ENCODE measurements at regions not wholly inside any gene's neighbourhood (a gene's known extent, or its start where the extent isn't known, plus 50 kb on each side); places are given as distances from the start of the nearest gene placed in this dataset.
"Not testable (repeated sequence)": the region's sequence is repeated elsewhere in the genome, so short reads cannot be mapped to it uniquely, and the experiment has no call there.

- no peak for DNase-seq
These were observed 57.6 kb downstream of the CCDC59 start for GRCh38 chr12:82300611-82301010.

DNA sequence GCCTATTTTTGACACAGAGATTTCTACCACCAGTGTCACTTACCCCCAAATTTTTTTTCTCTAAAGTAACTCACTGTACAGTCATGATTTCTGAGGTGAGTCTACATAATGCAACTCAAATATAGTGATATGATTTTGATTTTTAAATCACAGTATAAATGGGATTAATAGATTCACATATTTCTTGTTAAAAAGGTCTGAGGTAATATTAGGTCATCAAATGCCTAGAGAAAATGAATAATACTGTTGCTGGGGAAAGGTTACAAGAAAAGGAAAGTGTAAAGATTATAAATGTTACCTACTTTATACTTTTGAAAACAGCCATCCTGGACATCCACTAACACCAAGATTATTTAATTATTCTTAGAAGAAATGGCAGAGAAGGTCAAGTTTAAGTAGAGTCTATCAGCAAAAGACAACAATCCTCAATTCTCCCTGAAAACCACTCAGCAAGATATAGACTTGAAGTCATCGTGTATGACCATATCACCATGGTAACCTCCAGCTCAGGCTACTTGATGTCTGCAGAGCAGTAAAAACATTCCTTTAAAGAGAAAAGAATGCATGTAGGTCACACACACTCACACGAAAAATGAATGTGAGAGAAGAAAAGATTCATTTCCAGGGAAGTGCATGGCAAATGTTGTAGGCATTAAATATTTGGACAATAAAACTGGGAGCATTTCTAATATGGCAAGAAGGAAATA, 58.7 kb downstream of the CCDC59 start:
- DNase-seq = peak in 1 of 2 experiments; percentile 6

DNA sequence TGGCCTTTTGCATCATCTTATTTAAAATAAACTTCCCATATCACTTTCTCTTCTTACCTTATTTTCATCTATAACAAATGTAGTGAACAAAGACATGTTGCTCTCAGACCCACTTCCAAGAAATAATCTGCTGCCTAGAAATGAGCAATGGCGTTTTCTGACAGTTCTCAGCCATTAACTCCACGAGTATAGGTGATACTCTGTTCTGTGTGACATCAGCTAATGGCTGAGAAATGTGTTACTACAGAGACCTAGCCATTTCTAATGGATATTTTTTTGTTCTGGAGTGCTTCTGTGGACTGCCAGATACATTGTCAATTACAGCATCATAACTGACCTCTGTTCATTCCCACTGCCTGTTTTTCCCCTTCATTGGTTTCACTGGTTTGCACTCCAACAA, 67.8 kb downstream of the CCDC59 start:
- DNase-seq = no peak

- not testable (repeated sequence) for DNase-seq
These were observed 76.9 kb downstream of the CCDC59 start for GRCh38 chr12:82281335-82281734.

DNA sequence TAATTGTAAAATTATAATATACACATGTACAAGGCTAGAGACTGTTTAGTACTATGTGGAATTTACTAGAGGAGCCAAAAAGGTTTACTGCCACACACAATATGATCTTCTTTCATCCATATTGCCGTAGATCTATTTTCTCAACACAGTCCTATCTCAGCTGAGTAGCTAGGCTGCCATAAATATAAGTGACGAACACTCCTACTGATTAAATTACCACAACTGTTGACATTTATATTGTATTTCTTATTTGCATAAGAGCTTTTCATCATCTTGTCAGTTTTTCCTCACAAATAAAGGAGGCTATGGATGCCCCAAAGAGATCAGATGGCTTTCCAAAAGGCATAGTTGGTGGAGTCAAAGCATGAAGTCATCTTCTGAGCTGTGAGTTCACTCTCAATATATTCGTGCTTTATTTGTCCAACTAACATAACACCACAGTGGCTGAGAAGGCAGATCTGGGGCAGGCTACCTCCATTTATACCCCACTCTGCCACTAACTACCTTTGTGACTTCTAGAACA, 78.6 kb downstream of the CCDC59 start:
- DNase-seq = no peak

- no peak for DNase-seq
These were observed 80.6 kb downstream of the CCDC59 start for GRCh38 chr12:82277582-82277981.

- DNase-seq = no peak
These were observed 115.5 kb downstream of the CCDC59 start for GRCh38 chr12:82242729-82243128.

DNA sequence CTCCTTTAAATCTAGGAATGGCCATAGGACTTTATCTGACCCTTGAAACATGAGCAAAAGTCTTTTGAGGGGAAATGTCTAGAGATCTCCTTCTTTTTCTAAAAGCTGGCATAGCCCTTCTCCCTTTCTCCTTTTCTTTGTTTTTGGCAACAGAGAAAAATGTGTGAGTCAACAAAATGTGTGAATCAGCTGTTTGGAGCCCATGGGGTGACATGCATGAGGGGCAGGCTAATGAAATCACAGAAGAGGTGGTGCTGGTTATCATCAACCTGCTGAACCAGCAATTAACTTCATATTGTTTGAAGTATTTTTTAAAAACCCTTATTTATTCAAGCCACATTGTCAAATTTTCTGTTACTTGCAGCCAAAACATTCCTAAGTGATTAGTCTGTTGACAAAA, 132.3 kb downstream of the CCDC59 start:
- no peak for DNase-seq

GRCh38 chr12:82223426-82223825, 134.8 kb downstream of the CCDC59 start:
- no peak for DNase-seq

DNA sequence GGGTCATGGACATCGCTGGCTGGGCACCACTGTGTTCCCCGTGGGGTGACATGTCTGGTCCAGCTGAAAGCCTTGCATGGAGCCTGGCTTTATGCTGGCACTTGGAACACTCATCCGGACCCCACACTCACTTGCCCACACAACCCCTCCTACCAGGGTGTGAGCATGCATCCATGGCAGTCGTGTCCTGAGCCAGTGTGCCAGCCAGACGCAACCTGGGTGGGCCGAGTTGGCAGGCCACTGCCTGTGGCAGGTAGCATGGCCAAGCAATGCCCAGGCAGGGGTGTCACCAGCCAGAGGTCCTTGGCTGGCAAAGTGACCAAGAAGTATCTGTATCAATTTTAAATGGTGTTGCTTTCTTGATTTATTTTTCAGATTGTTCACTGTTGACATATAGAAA, 141.7 kb downstream of the CCDC59 start:
- DNase-seq = no peak

DNA sequence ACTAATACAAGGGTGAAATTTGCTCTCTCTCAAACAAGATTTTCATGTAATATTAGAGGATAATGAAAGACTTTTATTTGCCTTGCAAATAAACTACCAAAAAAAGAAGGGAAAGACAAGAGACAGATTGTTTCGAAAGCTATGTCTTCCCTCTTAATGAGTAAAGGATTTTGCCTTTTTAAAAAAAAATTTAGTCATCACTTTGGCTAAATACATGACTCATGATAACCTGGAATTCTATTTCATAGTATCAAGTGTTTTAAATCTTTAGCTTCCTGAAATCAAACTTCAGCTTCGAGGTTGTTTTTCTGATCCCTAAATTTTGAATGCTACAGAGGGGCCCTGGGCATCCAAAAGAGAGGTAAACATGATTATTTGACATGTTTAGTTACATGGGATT, 144.4 kb downstream of the CCDC59 start:
- no peak for DNase-seq

- DNase-seq = no peak
These were observed 147.3 kb downstream of the CCDC59 start for GRCh38 chr12:82210882-82211281.

DNA sequence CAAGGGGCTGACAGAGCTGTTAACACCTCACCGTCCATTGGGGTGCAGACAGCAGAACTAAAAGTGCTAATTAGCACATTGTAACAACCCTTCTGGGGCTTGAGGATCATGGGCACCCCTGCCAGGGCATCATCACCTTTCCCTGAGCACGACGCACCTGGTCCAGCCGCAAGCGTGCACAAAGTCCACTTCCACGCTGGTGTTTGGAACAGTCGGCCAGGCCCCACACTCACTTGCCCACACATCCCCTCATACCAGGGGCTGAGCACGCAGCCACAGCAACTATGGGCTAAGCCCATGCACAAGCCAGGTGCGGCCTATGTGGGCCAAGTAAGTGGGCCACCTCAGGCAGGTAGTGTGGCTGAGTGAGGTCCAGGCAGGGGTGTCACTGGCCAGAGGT, 148.7 kb downstream of the CCDC59 start:
- no peak for DNase-seq

GRCh38 chr12:82207556-82207955, 150.6 kb downstream of the CCDC59 start:
- DNase-seq = no peak

DNA sequence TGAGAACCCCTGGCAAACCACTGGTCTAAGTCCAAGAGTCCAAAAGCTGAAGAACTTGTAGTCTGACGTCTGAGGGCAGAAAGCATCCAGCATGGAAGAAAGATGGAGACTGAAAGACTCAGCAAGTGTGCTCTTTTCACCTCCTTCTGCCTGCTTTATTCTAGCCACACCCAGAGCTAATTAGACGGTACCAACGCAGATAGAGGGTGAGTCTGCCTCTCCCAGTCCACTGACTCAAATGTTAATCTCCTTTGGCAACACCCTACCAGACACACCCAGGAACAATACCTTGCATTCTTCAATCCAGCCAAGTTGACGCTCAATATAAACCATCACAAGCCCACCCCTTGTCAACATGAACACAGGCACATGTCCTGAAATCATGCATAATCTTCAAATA, 155.1 kb downstream of the CCDC59 start:
- DNase-seq = no peak

DNA sequence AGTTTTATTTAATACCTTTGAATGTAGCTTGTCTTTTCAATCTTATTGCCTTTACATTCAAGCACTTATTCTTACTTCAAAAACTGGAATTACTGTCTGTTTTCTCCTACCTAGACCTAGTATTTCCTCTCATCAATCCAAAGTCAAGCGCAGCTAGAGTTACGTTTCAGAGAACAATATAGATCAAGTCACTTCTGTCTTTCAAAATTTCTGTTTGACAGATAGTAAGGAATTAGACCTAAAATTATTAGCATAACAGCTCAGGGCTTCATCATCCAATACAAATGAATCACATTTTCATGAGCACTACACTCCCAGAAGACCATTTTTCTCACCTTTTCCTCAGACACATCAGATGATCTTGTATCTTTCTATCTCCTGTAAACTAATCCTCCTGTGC, 170.6 kb downstream of the CCDC59 start:
- no peak for DNase-seq

DNA sequence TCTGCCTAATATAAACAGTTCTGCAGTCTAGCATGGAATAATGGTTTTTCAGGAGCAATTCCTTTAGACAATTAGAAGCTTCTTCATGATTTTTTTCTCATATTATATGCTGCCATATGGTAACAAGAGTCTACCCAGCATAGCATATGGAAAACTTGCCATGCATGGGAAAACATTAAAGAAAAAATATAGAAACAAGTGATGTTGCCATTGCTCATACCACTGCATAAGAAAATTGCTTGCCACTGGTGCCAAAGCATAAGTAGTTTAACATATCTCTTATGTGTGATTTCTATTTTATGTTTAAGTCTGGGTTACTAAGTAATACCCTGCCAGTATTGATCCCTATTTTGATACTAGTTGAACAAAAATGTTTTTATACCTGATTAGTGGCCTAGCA, 171.2 kb downstream of the CCDC59 start:
- DNase-seq = no peak

DNA sequence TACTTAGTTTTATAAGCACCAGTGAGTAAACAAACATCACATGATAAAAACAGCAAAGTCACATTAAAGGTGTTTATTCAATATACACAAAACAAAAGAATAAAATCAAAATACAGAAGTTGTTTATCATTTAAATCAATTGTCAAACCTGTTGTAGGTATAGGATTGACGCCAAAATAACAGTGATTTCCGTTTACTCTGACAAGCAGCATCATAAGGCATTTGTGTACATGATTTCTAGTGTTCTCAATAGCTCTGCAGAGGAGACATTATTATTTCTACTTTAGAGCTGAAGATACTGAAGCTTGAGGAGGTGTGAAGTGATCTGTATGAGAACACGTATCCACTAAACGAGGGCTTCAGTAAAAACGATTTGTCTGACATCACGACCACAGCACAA, 171.9 kb downstream of the CCDC59 start:
- no peak for DNase-seq

GRCh38 chr12:82184844-82185243, 173.3 kb downstream of the CCDC59 start:
- DNase-seq = no peak

DNA sequence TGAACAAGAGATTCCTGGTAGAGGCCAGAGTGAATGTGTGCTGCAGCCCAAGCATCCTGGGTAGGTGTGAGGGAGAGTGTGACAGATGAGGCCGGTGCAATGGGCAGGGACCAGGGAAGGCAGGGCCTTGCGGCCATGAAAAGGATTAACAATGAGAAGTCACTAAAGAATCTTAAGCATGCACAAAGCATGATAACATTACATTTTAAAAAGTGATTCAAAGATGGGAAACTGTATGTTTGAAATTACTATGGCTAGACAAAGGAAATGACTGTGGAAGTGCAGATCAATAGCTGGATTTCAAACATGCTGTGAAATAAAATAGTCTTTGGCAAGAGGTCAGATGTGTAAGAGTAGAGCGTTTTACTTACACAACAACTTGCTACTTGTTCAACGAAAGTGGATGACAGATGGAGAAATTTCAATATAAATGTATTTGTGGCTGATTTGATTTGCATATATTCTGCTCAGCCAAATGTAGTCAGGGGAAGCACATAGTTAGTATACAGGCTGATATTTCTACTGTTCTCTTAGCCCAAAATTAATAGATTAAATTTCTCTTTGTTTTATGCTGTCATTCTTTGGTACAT, 175.5 kb downstream of the CCDC59 start:
- no peak for DNase-seq

DNA sequence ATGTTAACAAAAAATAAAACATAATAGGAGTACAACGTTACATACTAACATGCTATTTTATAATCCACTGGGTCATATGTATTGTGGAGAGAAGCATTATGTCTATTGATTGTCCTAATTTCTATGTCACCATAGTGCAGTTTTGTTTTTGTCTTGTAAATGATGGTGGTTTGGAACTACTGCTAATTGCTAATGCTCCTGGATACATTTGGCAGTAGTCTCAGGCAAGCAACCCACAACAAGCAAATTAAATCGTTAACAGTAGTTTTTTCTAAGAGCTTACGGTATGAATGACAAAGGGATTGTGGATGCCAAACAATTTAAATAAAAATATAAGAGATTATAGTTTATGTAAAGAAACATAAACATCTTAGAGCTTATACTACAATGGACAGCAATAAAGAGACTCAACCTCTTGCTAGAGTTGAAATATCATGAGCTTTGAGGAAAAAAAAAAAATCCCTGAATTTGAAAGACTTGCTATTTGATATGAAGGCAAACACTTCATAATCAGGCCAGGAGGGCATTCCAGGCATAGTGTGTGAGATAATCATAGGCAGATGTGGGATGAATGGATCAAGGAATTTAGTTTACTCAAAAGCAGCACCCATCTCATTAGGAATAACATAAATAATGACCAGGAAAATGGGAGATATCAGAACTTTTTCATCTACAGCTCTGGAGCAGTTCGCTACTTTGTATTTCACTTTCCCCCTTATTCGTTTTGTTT, 181.3 kb downstream of the CCDC59 start:
- peak in 1 of 2 experiments; percentile 13 for DNase-seq

- peak in 1 of 2 experiments; percentile 65 for DNase-seq
These were observed 182.2 kb downstream of the CCDC59 start for GRCh38 chr12:82176026-82176425.

DNA sequence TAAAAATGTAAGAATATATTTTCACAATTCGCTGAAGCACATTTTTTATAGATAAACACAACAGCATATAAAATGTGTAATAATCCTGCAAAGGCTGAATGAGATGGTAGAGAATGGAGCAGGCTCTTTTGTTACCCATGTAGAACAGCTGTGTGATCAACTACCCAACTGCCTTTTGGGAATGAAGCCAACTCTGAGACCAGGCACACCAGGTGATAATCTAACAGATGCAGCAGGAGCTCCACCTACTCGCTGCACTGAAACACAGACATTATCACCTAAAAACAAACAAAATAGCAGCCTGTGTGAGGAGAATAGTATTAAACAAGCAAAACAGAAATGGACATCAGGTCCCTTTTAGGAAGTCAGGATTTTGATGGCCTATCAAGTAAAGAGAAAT, 183.3 kb downstream of the CCDC59 start:
- DNase-seq = peak; percentile 63 to 91

GRCh38 chr12:82174383-82174782, 183.8 kb downstream of the CCDC59 start:
- no peak for DNase-seq
